Thyroid gland (tissue), 4 donors: ENCODE measurements at regions not wholly inside any gene's neighbourhood (a gene's known extent, or its start where the extent isn't known, plus 50 kb on each side); places are given as distances from the start of the nearest gene placed in this dataset.

Source experiments
- CTCF ChIP-seq, 6 experiments: fragments of 200-600 bp in 3 of 6; fragments of 450-650 bp in 3 of 6; sonication (generic) in 3 of 6; IDR thresholded peaks; one replicate each; pipeline ENCODE4 v1.5.1; 2016 to 2019; ENCODE audit warnings: antibody characterized with exemption in 6 of 6, mild to moderate bottlenecking in 2 of 6, inconsistent platforms in 1 of 6, moderate library complexity in 1 of 6
- POLR2A ChIP-seq, 2 donors: fragments of 450-650 bp; IDR thresholded peaks; one replicate each; pipeline ENCODE4 v1.6.1; 2017; ENCODE audit warnings: antibody characterized with exemption in 2 of 2, mild to moderate bottlenecking in 2 of 2, moderate library complexity in 1 of 2

DNA sequence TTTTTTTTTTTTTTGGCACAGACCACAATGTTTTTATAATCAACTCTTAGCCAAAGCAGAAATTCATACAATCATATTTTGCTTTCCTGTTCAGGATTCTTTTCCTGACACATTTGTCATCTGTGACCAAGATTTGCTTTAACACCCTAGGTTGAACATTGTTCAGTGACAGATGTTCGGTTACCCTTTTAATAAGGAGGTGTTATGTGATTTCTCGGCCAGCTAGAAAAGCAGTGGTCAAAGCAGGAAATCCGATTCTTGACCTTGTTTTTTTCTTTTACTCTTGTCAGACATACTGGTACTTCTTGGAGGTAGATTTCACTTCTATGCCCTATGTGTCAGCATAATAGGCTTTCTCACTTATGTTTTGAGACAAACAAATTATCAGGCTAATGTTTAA lies 335.3 kb upstream of the ACTBL2 start:
- no peak for TF ChIP-seq POLR2A (IDR thresholded peaks at IDR 0.05)
- no peak for TF ChIP-seq CTCF (IDR thresholded peaks at IDR 0.05)
